WTC11 (cell line): ENCODE measurements at regions not wholly inside any gene's neighbourhood (a gene's known extent, or its start where the extent isn't known, plus 50 kb on each side); places are given as distances from the start of the nearest gene placed in this dataset.

Experiments used
- ATAC-seq: fragments of 200-7000 bp; cut with Tn5 transposase; 2 replicates; pipeline ENCODE4 v1.10.0; 2021; ENCODE audit warnings: mild to moderate bottlenecking, moderate library complexity
- CTCF ChIA-PET: fragments of 300-600 bp; sonication (Branson Sonifier 250); formaldehyde crosslinking; loops from one replicate; lab custom pipeline; 2021; ENCODE audit warnings: antibody characterized with exemption; lab: Charles Lee
- POLR2A ChIA-PET: fragments of 350-600 bp; sonication (Branson Sonifier 250); formaldehyde crosslinking; loops from one replicate; lab custom pipeline; 2021; ENCODE audit warnings: antibody characterized with exemption; lab: Charles Lee
- DNase-seq: peaks from one replicate; pipeline ENCODE4 v3.0.0; 2021; ENCODE audit warnings: low spot score
- H3K27ac Mint-ChIP-seq: 2 replicates; pipeline ENCODE4 v1.8.0; 2021; ENCODE audit warnings: mixed read lengths
- H3K27me3 Mint-ChIP-seq: 2 replicates; pipeline ENCODE4 v1.8.0; 2021; ENCODE audit warnings: low read depth, mild to moderate bottlenecking, moderate library complexity, mixed read lengths
- H3K36me3 Mint-ChIP-seq: 2 replicates; pipeline ENCODE4 v1.8.0; 2021; ENCODE audit warnings: mixed read lengths
- H3K4me1 Mint-ChIP-seq: 2 replicates; pipeline ENCODE4 v1.8.0; 2022; ENCODE audit warnings: mixed read lengths
- H3K4me3 Mint-ChIP-seq: 2 replicates; pipeline ENCODE4 v1.8.0; 2021; ENCODE audit warnings: mild to moderate bottlenecking, moderate library complexity, mixed read lengths
- H3K9me3 Mint-ChIP-seq: 2 replicates; pipeline ENCODE4 v1.8.0; 2021; ENCODE audit warnings: mixed read lengths
- ARID4B ChIP-seq: sonication (generic); formaldehyde crosslinking; IDR thresholded peaks from 2 replicates; pipeline ENCODE4 v1.8.0; 2023; ENCODE audit warnings: missing genetic modification reagents, mild to moderate bottlenecking, borderline replicate concordance
- E2F4 ChIP-seq: sonication (generic); formaldehyde crosslinking; IDR thresholded peaks from 2 replicates; pipeline ENCODE4 v1.8.1; 2022; ENCODE audit warnings: low read depth, mild to moderate bottlenecking, moderate library complexity, missing genetic modification reagents, borderline replicate concordance
- FOXK1 ChIP-seq: sonication (generic); formaldehyde crosslinking; IDR thresholded peaks from 2 replicates; pipeline ENCODE4 v1.8.0; 2022; ENCODE audit warnings: mild to moderate bottlenecking, moderate library complexity, missing genetic modification reagents
- HMGXB4 ChIP-seq: sonication (generic); formaldehyde crosslinking; IDR thresholded peaks from 2 replicates; pipeline ENCODE4 v1.8.1; 2023; ENCODE audit warnings: mild to moderate bottlenecking, moderate library complexity, missing genetic modification reagents
- KAT7 ChIP-seq: sonication (generic); formaldehyde crosslinking; IDR thresholded peaks from 2 replicates; pipeline ENCODE4 v1.8.1; 2023; ENCODE audit warnings: missing genetic modification reagents, mild to moderate bottlenecking, borderline replicate concordance
- MXD4 ChIP-seq: fragments of 250-450 bp; sonication (Bioruptor Pico); IDR thresholded peaks from 2 replicates; pipeline ENCODE4 v1.8.0; 2021; ENCODE audit warnings: mild to moderate bottlenecking, moderate library complexity, borderline replicate concordance
- NFATC4 ChIP-seq: fragments of 250-450 bp; sonication (Bioruptor Pico); IDR thresholded peaks from 2 replicates; pipeline ENCODE4 v1.9.0; 2021; ENCODE audit warnings: mild to moderate bottlenecking
- OVOL2 ChIP-seq: fragments of 250-450 bp; sonication (Bioruptor Pico); IDR thresholded peaks from 2 replicates; pipeline ENCODE4 v1.9.0; 2021; ENCODE audit warnings: mild to moderate bottlenecking, borderline replicate concordance
- PREB ChIP-seq: sonication (generic); formaldehyde crosslinking; IDR thresholded peaks from 2 replicates; pipeline ENCODE4 v1.8.1; 2022; ENCODE audit warnings: mild to moderate bottlenecking, missing genetic modification reagents, moderate library complexity, borderline replicate concordance
- SMAD3 ChIP-seq: sonication (generic); formaldehyde crosslinking; IDR thresholded peaks from 2 replicates; pipeline ENCODE4 v1.8.0; 2022; ENCODE audit warnings: missing genetic modification reagents, mild to moderate bottlenecking, borderline replicate concordance
- STAT6 ChIP-seq: sonication (generic); formaldehyde crosslinking; conservative IDR thresholded peaks from 2 replicates; pipeline ENCODE4 v1.8.1; 2023; ENCODE audit warnings: mild to moderate bottlenecking, low read depth, missing genetic modification reagents, moderate library complexity
- ZNF219 ChIP-seq: sonication (generic); formaldehyde crosslinking; IDR thresholded peaks from 2 replicates; pipeline ENCODE4 v1.8.0; 2023; ENCODE audit warnings: missing genetic modification reagents, mild to moderate bottlenecking, borderline replicate concordance
- ZNF532 ChIP-seq: fragments of 250-450 bp; sonication (Bioruptor Pico); IDR thresholded peaks from 2 replicates; pipeline ENCODE4 v1.9.0; 2021; ENCODE audit warnings: mild to moderate bottlenecking, borderline replicate concordance
- ZSCAN18 ChIP-seq: fragments of 250-450 bp; sonication (Bioruptor Pico); IDR thresholded peaks from 2 replicates; pipeline ENCODE4 v2.1.2; 2022; ENCODE audit warnings: mild to moderate bottlenecking, moderate library complexity

GRCh38 chr21:18170829-18171228, 73.8 kb upstream of the CHODL start:
- no peaks in the 10 kb centered on the region for H3K4me1 Mint-ChIP-seq
- DNase-seq (no peak), ATAC-seq (no peak)
- H3K36me3 Mint-ChIP-seq = no peaks in the 10 kb centered on the region
- ChIA-PET POLR2A (no interaction called here), CTCF (interaction anchor here (0.6 kb wide), 1 partner anchor 1493 kb away, joined by 4 read pairs; no protein-coding TSS in a partner anchor)
- 0 out of 2 replicates have a peak, but pooled peaks cover 10% of the 10 kb centered on the region for H3K9me3 Mint-ChIP-seq
- H3K4me3 Mint-ChIP-seq = no peak overlapping the region
- H3K27ac Mint-ChIP-seq = no peak overlapping the region
- H3K27me3 Mint-ChIP-seq = no peaks in the 10 kb centered on the region
- no peak for TF ChIP-seq E2F4 (CRISPR knock-in tag)
- no peak for TF ChIP-seq KAT7 (CRISPR knock-in tag)
- no peak for TF ChIP-seq STAT6
- no peak for TF ChIP-seq NFATC4 (CRISPR knock-in tag)
- TF ChIP-seq HMGXB4 (CRISPR knock-in tag) = no peak
- TF ChIP-seq OVOL2 = no peak
- no peak for TF ChIP-seq SMAD3
- no peak for TF ChIP-seq ARID4B (CRISPR knock-in tag)
- no peak for TF ChIP-seq ZSCAN18
- TF ChIP-seq ZNF532 (CRISPR knock-in tag) = no peak
- no peak for TF ChIP-seq MXD4 (CRISPR knock-in tag)
- TF ChIP-seq ZNF219 = no peak
- TF ChIP-seq PREB = no peak
- TF ChIP-seq FOXK1 (CRISPR knock-in tag) = no peak
